ENCODE measurements at regions not wholly inside any gene's neighbourhood (a gene's known extent, or its start where the extent isn't known, plus 50 kb on each side); places are given as distances from the start of the nearest gene placed in this dataset.

GRCh38 chr20:7806831-7807230, 133.4 kb downstream of the HAO1 start:
- Mint-ChIP-seq H3K4me1 (ENCODE audit: low read depth) (no peaks in the 10 kb centered on the region), H3K9me3 (peaks cover 26% of the 10 kb centered on the region), H3K27me3 (ENCODE audit: low read depth) (no peaks in the 10 kb centered on the region), H3K27ac (no peak overlapping the region), H3K36me3 (ENCODE audit: low read depth) (no peaks in the 10 kb centered on the region), H3K4me3 (no peak overlapping the region)
- no peak for DNase-seq (ENCODE audit: low spot score)

- DNase-seq (ENCODE audit: low spot score): no peak
- Mint-ChIP-seq H3K36me3 (ENCODE audit: low read depth) (no peaks in the 10 kb centered on the region), H3K9me3 (peaks cover 3% of the 10 kb centered on the region), H3K4me1 (ENCODE audit: low read depth) (no peaks in the 10 kb centered on the region), H3K4me3 (no peak overlapping the region), H3K27ac (no peak overlapping the region), H3K27me3 (ENCODE audit: low read depth) (no peaks in the 10 kb centered on the region)
These were observed 123.0 kb downstream of the HAO1 start for GRCh38 chr20:7817286-7817685.

GRCh38 chr20:7818477-7818876, 121.8 kb downstream of the HAO1 start:
- H3K4me1 Mint-ChIP-seq (ENCODE audit: low read depth): no peaks in the 10 kb centered on the region
- DNase-seq (ENCODE audit: low spot score): no peak
- no peaks in the 10 kb centered on the region for H3K36me3 Mint-ChIP-seq (ENCODE audit: low read depth)
- no peak overlapping the region for H3K4me3 Mint-ChIP-seq
- H3K27me3 Mint-ChIP-seq (ENCODE audit: low read depth): no peaks in the 10 kb centered on the region
- H3K27ac Mint-ChIP-seq: no peak overlapping the region
- H3K9me3 Mint-ChIP-seq: peaks cover 5% of the 10 kb centered on the region

- H3K27me3 Mint-ChIP-seq (ENCODE audit: low read depth): no peaks in the 10 kb centered on the region
- H3K36me3 Mint-ChIP-seq (ENCODE audit: low read depth): no peaks in the 10 kb centered on the region
- H3K4me3 Mint-ChIP-seq: no peak overlapping the region
- H3K4me1 Mint-ChIP-seq (ENCODE audit: low read depth): no peaks in the 10 kb centered on the region
- peaks cover 8% of the 10 kb centered on the region for H3K9me3 Mint-ChIP-seq
- no peak overlapping the region for H3K27ac Mint-ChIP-seq
- no peak for DNase-seq (ENCODE audit: low spot score)
These were observed 119.4 kb downstream of the HAO1 start for GRCh38 chr20:7820897-7821296.

GRCh38 chr20:7822772-7823171, 117.5 kb downstream of the HAO1 start:
- H3K4me3 Mint-ChIP-seq: no peak overlapping the region
- H3K36me3 Mint-ChIP-seq (ENCODE audit: low read depth): no peaks in the 10 kb centered on the region
- no peak overlapping the region for H3K27ac Mint-ChIP-seq
- no peaks in the 10 kb centered on the region for H3K27me3 Mint-ChIP-seq (ENCODE audit: low read depth)
- no peaks in the 10 kb centered on the region for H3K4me1 Mint-ChIP-seq (ENCODE audit: low read depth)
- H3K9me3 Mint-ChIP-seq: peaks cover 8% of the 10 kb centered on the region
- DNase-seq (ENCODE audit: low spot score): no peak

- no peaks in the 10 kb centered on the region for H3K36me3 Mint-ChIP-seq (ENCODE audit: low read depth)
- no peak for DNase-seq (ENCODE audit: low spot score)
- no peak overlapping the region for H3K27ac Mint-ChIP-seq
- H3K4me3 Mint-ChIP-seq: no peak overlapping the region
- H3K4me1 Mint-ChIP-seq (ENCODE audit: low read depth): no peaks in the 10 kb centered on the region
- H3K27me3 Mint-ChIP-seq (ENCODE audit: low read depth): no peaks in the 10 kb centered on the region
- H3K9me3 Mint-ChIP-seq: peaks cover 8% of the 10 kb centered on the region
These were observed 111.8 kb downstream of the HAO1 start for GRCh38 chr20:7828437-7828836.

- Mint-ChIP-seq H3K4me3 (no peak overlapping the region), H3K27me3 (ENCODE audit: low read depth) (no peaks in the 10 kb centered on the region), H3K4me1 (ENCODE audit: low read depth) (no peaks in the 10 kb centered on the region), H3K27ac (no peak overlapping the region), H3K9me3 (peaks cover 9% of the 10 kb centered on the region), H3K36me3 (ENCODE audit: low read depth) (no peaks in the 10 kb centered on the region)
- no peak for DNase-seq (ENCODE audit: low spot score)
These were observed 111.2 kb downstream of the HAO1 start for GRCh38 chr20:7829031-7829430.

GRCh38 chr20:7829776-7830175, 110.5 kb downstream of the HAO1 start:
- no peak for DNase-seq (ENCODE audit: low spot score)
- H3K27me3 Mint-ChIP-seq (ENCODE audit: low read depth): no peaks in the 10 kb centered on the region
- H3K4me3 Mint-ChIP-seq: no peak overlapping the region
- H3K27ac Mint-ChIP-seq: no peak overlapping the region
- H3K4me1 Mint-ChIP-seq (ENCODE audit: low read depth): no peaks in the 10 kb centered on the region
- H3K36me3 Mint-ChIP-seq (ENCODE audit: low read depth): no peaks in the 10 kb centered on the region
- peaks cover 12% of the 10 kb centered on the region for H3K9me3 Mint-ChIP-seq

All from T-helper 2 cell treated with Interferon-gamma antibody and Interleukin-4, amounts not matched to agents 5 μg/mL and 100 μg/mL, for 36 hours (primary cell).